ENCODE measurements at regions not wholly inside any gene's neighbourhood (a gene's known extent, or its start where the extent isn't known, plus 50 kb on each side); places are given as distances from the start of the nearest gene placed in this dataset.

GRCh38 chr4:3667258-3667657, 98.9 kb upstream of the ADRA2C start:
- DNase-seq, result no peak

GRCh38 chr4:3666263-3666662, 99.9 kb upstream of the ADRA2C start:
- DNase-seq, result no peak

GRCh38 chr4:3665360-3665891, 100.8 kb upstream of the ADRA2C start:
- DNase-seq, result no peak

- no peak for DNase-seq
Measured at GRCh38 chr4:3663791-3664190, 102.4 kb upstream of the ADRA2C start.

GRCh38 chr4:3662516-3662915, 103.7 kb upstream of the ADRA2C start:
- DNase-seq, result no peak

- no peak for DNase-seq
Measured at GRCh38 chr4:3661989-3662388, 104.2 kb upstream of the ADRA2C start.

GRCh38 chr4:3660928-3661515, 105.2 kb upstream of the ADRA2C start:
- no peak for DNase-seq

- DNase-seq, result no peak
Measured at GRCh38 chr4:3660086-3660927, 105.9 kb upstream of the ADRA2C start.

GRCh38 chr4:3659131-3659530, 107.1 kb upstream of the ADRA2C start:
- DNase-seq, result no peak

GRCh38 chr4:3658530-3658913, 107.7 kb upstream of the ADRA2C start:
- no peak for DNase-seq

GRCh38 chr4:3657902-3658529, 108.2 kb upstream of the ADRA2C start:
- DNase-seq, result no peak

GRCh38 chr4:3656416-3657356, 109.5 kb upstream of the ADRA2C start:
- DNase-seq, result no peak

- no peak for DNase-seq
Measured at GRCh38 chr4:3655963-3656362, 110.2 kb upstream of the ADRA2C start.

GRCh38 chr4:3655485-3655884, 110.7 kb upstream of the ADRA2C start:
- DNase-seq, result no peak

- no peak for DNase-seq
Measured at GRCh38 chr4:3654036-3654807, 112.0 kb upstream of the ADRA2C start.

GRCh38 chr4:3652586-3652985, 113.6 kb upstream of the ADRA2C start:
- DNase-seq, result no peak

- no peak for DNase-seq
Measured at GRCh38 chr4:3651267-3651845, 114.8 kb upstream of the ADRA2C start.

- no peak for DNase-seq
Measured at GRCh38 chr4:3649491-3649890, 116.7 kb upstream of the ADRA2C start.

GRCh38 chr4:3648731-3649130, 116.5 kb upstream of the LRPAP1 start:
- no peak for DNase-seq

GRCh38 chr4:3648195-3648594, 116.0 kb upstream of the LRPAP1 start:
- no peak for DNase-seq

- DNase-seq, result no peak
Measured at GRCh38 chr4:3647421-3647820, 115.2 kb upstream of the LRPAP1 start.

All from suppressor macrophage treated with lipopolysaccharide for 1 hour (primary cell).